Neural progenitor cell (in vitro differentiated cells): ENCODE measurements at regions not wholly inside any gene's neighbourhood (a gene's known extent, or its start where the extent isn't known, plus 50 kb on each side); places are given as distances from the start of the nearest gene placed in this dataset.

Experiments
- DNase-seq: peaks from one replicate; pipeline ENCODE4 v3.0.0-alpha.2; 2016; ENCODE audit warnings: low spot score
- H2AFZ ChIP-seq: fragments of 200-600 bp; sonication (generic); replicated peaks from 2 replicates; pipeline ENCODE4 v1.6.1; 2016; ENCODE audit warnings: antibody characterized with exemption
- H3F3A ChIP-seq: fragments of 200-600 bp; sonication (generic); 2 replicates; pipeline ENCODE4 v1.6.1; 2016; ENCODE audit warnings: antibody characterized with exemption, low read depth
- H3K27ac ChIP-seq: fragments of 200-600 bp; sonication (generic); 2 replicates; pipeline ENCODE4 v1.5.1; 2016; ENCODE audit warnings: mild to moderate bottlenecking
- H3K27me3 ChIP-seq: fragments of 200-600 bp; sonication (generic); 2 replicates; pipeline ENCODE4 v1.6.1; 2016; ENCODE audit warnings: mild to moderate bottlenecking, moderate library complexity
- H3K36me3 ChIP-seq: fragments of 200-600 bp; sonication (generic); 2 replicates; pipeline ENCODE4 v1.5.1; 2016
- H3K4me1 ChIP-seq: fragments of 200-600 bp; sonication (generic); 2 replicates; pipeline ENCODE4 v1.6.1; 2016; ENCODE audit warnings: mixed run types
- H3K4me2 ChIP-seq: fragments of 200-600 bp; sonication (generic); 2 replicates; pipeline ENCODE4 v1.6.1; 2016
- H3K4me3 ChIP-seq: fragments of 200-600 bp; sonication (generic); 2 replicates; pipeline ENCODE4 v1.5.1; 2016
- H3K79me2 ChIP-seq: fragments of 200-600 bp; sonication (generic); 2 replicates; pipeline ENCODE4 v1.6.1; 2016; ENCODE audit warnings: low read depth
- H3K9ac ChIP-seq: fragments of 200-600 bp; sonication (generic); 2 replicates; pipeline ENCODE4 v1.6.1; 2016
- H3K9me3 ChIP-seq: fragments of 200-600 bp; sonication (generic); 2 replicates; pipeline ENCODE4 v1.5.1; 2016; ENCODE audit warnings: low read depth
- H4K20me1 ChIP-seq: fragments of 200-600 bp; sonication (generic); 2 replicates; pipeline ENCODE4 v1.6.1; 2016; ENCODE audit warnings: low read depth
- H3K27ac Mint-ChIP-seq: 3 replicates; pipeline ENCODE4 v1.8.0; 2021; ENCODE audit warnings: mixed read lengths
- H3K27me3 Mint-ChIP-seq: 2 replicates; pipeline ENCODE4 v1.8.0; 2022; ENCODE audit warnings: low read depth, mild to moderate bottlenecking, inconsistent platforms, moderate library complexity, mixed read lengths; ENCODE audit not compliant: insufficient read depth
- H3K36me3 Mint-ChIP-seq: 3 replicates; pipeline ENCODE4 v1.8.0; 2021; ENCODE audit warnings: mixed read lengths
- H3K4me1 Mint-ChIP-seq: 3 replicates; pipeline ENCODE4 v1.8.0; 2021; ENCODE audit warnings: mixed read lengths
- H3K4me3 Mint-ChIP-seq: 3 replicates; pipeline ENCODE4 v1.8.0; 2021; ENCODE audit warnings: mild to moderate bottlenecking, moderate library complexity, mixed read lengths
- H3K9me3 Mint-ChIP-seq: 3 replicates; pipeline ENCODE4 v1.8.0; 2020; ENCODE audit warnings: mixed read lengths
- EZH2 ChIP-seq: fragments of 200-600 bp; sonication (generic); IDR thresholded peaks from 2 replicates; pipeline ENCODE4 v1.6.1; 2017; ENCODE audit warnings: antibody characterized with exemption, mild to moderate bottlenecking, moderate library complexity
- EZH2phosphoT487 ChIP-seq: fragments of 200-600 bp; sonication (generic); IDR thresholded peaks from 2 replicates; pipeline ENCODE4 v1.6.1; 2017; ENCODE audit warnings: antibody characterized with exemption
- TF ChIP-seq, protein P1 (sequence below): fragments of 200-600 bp; sonication (generic); IDR thresholded peaks from 2 replicates; pipeline ENCODE4 v1.5.1; 2017; ENCODE audit warnings: antibody characterized with exemption, mild to moderate bottlenecking

DNA sequence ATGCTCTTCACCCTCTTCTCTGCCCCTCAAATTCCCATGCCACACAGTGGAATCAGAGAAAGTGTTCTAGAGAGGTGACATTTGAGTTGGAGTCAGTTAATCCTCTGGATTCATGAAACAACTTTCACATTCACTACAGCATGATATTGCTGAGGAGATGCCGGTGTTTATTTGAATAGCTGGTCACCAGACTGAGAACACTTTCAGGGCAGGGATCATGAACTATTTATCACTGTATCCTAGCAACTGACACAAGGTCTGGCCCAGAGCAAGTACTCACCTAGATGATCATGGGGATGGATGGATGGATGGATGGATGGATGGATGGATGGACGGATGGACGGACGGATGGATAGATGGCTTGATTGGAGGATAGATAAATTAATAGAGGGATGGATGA lies 116.7 kb upstream of the ZMIZ1 start:
- peaks cover 5% of the 10 kb centered on the region for H3K9me3 Mint-ChIP-seq
- no peaks in the 10 kb centered on the region for H3K27me3 ChIP-seq
- no peaks in the 10 kb centered on the region for H3K4me1 ChIP-seq
- H3K4me1 Mint-ChIP-seq, result peaks cover 22% of the 10 kb centered on the region
- no peak overlapping the region for H3K4me2 ChIP-seq
- H3K36me3 ChIP-seq, result no peaks in the 10 kb centered on the region
- H3K27ac Mint-ChIP-seq, result peak overlapping the region; percentile 73
- no peak for DNase-seq
- no peaks in the 10 kb centered on the region for H3K36me3 Mint-ChIP-seq
- no peak overlapping the region for H3K4me3 ChIP-seq
- H3K9me3 ChIP-seq, result no peaks in the 10 kb centered on the region
- H2AFZ ChIP-seq, result no peak overlapping the region
- TF ChIP-seq EZH2phosphoT487 (no peak), EZH2 (no peak)
- H3K4me3 Mint-ChIP-seq, result no peak overlapping the region
- H3F3A ChIP-seq, result no peaks in the 10 kb centered on the region
- peaks cover 10% of the 10 kb centered on the region for H3K27me3 Mint-ChIP-seq
- H3K9ac ChIP-seq, result no peak overlapping the region
- H3K27ac ChIP-seq, result no peak overlapping the region
- H4K20me1 ChIP-seq, result no peaks in the 10 kb centered on the region
- no peaks in the 10 kb centered on the region for H3K79me2 ChIP-seq

DNA sequence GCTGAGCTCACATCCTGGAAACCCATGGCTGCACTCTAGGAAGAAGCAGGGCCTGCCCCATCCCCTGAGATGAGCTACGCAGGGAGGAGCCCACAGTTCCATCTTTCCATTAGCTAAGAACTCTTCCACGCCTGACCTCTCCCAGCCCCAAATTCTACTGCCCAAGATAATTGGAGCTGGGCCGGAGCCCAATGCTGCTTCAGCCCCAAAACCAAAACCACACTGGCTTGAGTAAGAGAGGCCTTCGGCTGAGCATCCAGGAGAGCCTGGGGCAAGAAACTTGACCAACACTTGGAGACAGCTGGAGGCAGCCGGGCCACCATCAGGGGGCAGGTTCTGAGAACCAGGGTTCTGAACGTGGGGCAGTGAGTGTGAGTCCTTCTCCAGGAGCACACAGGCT lies 116.1 kb upstream of the ZMIZ1 start:
- Mint-ChIP-seq H3K4me1 (peaks cover 25% of the 10 kb centered on the region), H3K36me3 (no peaks in the 10 kb centered on the region), H3K27me3 (peaks cover 11% of the 10 kb centered on the region), H3K9me3 (peaks cover 5% of the 10 kb centered on the region), H3K4me3 (no peak overlapping the region), H3K27ac (no peak overlapping the region)
- DNase-seq, result no peak
- no peaks in the 10 kb centered on the region for H4K20me1 ChIP-seq
- no peak overlapping the region for H3K4me2 ChIP-seq
- H3K4me1 ChIP-seq, result no peaks in the 10 kb centered on the region
- H2AFZ ChIP-seq, result no peak overlapping the region
- H3K9ac ChIP-seq, result no peak overlapping the region
- H3K27ac ChIP-seq, result no peak overlapping the region
- TF ChIP-seq, protein P1, sequence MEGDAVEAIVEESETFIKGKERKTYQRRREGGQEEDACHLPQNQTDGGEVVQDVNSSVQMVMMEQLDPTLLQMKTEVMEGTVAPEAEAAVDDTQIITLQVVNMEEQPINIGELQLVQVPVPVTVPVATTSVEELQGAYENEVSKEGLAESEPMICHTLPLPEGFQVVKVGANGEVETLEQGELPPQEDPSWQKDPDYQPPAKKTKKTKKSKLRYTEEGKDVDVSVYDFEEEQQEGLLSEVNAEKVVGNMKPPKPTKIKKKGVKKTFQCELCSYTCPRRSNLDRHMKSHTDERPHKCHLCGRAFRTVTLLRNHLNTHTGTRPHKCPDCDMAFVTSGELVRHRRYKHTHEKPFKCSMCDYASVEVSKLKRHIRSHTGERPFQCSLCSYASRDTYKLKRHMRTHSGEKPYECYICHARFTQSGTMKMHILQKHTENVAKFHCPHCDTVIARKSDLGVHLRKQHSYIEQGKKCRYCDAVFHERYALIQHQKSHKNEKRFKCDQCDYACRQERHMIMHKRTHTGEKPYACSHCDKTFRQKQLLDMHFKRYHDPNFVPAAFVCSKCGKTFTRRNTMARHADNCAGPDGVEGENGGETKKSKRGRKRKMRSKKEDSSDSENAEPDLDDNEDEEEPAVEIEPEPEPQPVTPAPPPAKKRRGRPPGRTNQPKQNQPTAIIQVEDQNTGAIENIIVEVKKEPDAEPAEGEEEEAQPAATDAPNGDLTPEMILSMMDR, result no peak
- TF ChIP-seq EZH2 (no peak), EZH2phosphoT487 (no peak)
- no peaks in the 10 kb centered on the region for H3K36me3 ChIP-seq
- no peaks in the 10 kb centered on the region for H3K9me3 ChIP-seq
- H3F3A ChIP-seq, result no peaks in the 10 kb centered on the region
- no peaks in the 10 kb centered on the region for H3K79me2 ChIP-seq
- no peak overlapping the region for H3K4me3 ChIP-seq
- H3K27me3 ChIP-seq, result no peaks in the 10 kb centered on the region

DNA sequence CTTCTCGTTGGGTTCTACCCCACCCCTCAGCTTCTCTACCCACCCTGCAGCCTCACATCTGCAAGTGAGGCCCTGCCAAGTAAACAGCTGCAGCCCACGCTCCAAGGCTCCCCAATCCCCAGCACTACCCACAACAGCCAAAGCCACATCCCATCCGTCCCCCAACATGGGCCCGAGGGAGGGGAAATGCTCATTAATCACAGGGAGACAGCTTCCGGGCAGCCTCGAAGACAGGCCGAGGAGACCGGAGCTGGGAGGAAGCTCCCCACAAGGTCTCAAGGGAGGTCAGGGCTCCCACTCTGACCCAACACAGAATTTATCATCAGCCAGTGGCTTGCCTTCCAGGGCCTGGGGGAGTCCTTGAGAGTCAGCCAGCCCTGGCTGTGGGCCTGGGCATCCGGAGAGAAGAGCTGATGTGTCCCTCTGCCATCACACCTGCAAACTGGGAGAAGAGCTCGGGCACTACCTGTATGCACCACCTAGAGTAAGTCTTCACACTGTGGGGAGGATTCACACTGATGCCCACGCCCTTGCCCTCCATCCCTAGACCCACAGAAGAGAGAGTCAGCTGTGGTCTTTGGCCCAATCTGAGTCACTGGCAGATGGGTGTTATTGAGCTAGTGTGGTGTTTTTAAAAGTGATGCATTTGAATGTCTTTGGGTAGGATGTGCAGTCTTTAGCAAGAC lies 115.5 kb upstream of the ZMIZ1 start:
- H3F3A ChIP-seq, result no peaks in the 10 kb centered on the region
- Mint-ChIP-seq H3K36me3 (no peaks in the 10 kb centered on the region), H3K4me3 (no peak overlapping the region), H3K27ac (no peak overlapping the region), H3K27me3 (peaks cover 14% of the 10 kb centered on the region), H3K4me1 (peaks cover 25% of the 10 kb centered on the region), H3K9me3 (peaks cover 5% of the 10 kb centered on the region)
- H3K79me2 ChIP-seq, result no peaks in the 10 kb centered on the region
- no peak for DNase-seq
- TF ChIP-seq, protein P1, result no peak
- no peak for TF ChIP-seq EZH2
- no peak for TF ChIP-seq EZH2phosphoT487
- no peak overlapping the region for H2AFZ ChIP-seq
- H3K4me1 ChIP-seq, result no peaks in the 10 kb centered on the region
- H4K20me1 ChIP-seq, result no peaks in the 10 kb centered on the region
- H3K36me3 ChIP-seq, result no peaks in the 10 kb centered on the region
- no peak overlapping the region for H3K4me2 ChIP-seq
- no peaks in the 10 kb centered on the region for H3K27me3 ChIP-seq
- no peak overlapping the region for H3K27ac ChIP-seq
- H3K9ac ChIP-seq, result no peak overlapping the region
- H3K4me3 ChIP-seq, result no peak overlapping the region
- no peaks in the 10 kb centered on the region for H3K9me3 ChIP-seq

DNA sequence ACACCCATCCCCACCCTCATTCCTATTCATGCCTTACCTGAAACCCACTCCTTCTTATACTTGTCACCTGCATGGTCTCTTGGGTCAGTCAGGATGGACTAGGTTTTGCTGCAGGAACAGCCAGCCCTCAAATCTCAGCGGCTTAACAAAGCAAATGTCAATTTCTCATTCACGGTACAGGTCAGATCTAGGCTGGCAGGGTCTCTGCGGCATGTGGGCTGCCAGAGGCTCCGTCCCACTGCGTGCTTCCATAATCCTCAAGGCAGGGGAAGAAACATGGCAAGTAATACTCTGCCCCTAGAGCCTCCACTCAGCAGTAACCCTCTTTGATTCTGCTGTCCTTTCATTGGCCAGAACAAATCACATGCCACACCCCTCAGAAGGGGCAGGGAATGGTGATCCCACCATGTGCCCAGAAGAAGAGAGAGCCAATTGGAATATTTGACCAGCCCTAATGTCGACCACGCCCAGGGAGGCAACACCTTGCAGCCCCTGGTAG lies 114.9 kb upstream of the ZMIZ1 start:
- H3K36me3 Mint-ChIP-seq, result no peaks in the 10 kb centered on the region
- no peak for DNase-seq
- H3K4me1 Mint-ChIP-seq, result peaks cover 25% of the 10 kb centered on the region
- no peaks in the 10 kb centered on the region for H3K79me2 ChIP-seq
- no peaks in the 10 kb centered on the region for H3K36me3 ChIP-seq
- no peaks in the 10 kb centered on the region for H3K27me3 ChIP-seq
- TF ChIP-seq EZH2phosphoT487 (no peak), EZH2 (no peak)
- TF ChIP-seq, protein P1, result no peak
- H3K9me3 Mint-ChIP-seq, result peaks cover 5% of the 10 kb centered on the region
- H3K4me2 ChIP-seq, result no peak overlapping the region
- H3K27me3 Mint-ChIP-seq, result peaks cover 14% of the 10 kb centered on the region
- no peaks in the 10 kb centered on the region for H3K9me3 ChIP-seq
- H3K27ac ChIP-seq, result no peak overlapping the region
- H3F3A ChIP-seq, result no peaks in the 10 kb centered on the region
- H3K4me3 Mint-ChIP-seq, result no peak overlapping the region
- no peaks in the 10 kb centered on the region for H3K4me1 ChIP-seq
- no peak overlapping the region for H3K4me3 ChIP-seq
- H3K27ac Mint-ChIP-seq, result peak overlapping the region; percentile 28
- no peak overlapping the region for H3K9ac ChIP-seq
- H4K20me1 ChIP-seq, result no peaks in the 10 kb centered on the region
- H2AFZ ChIP-seq, result no peak overlapping the region
